ENCODE measurements at regions not wholly inside any gene's neighbourhood (a gene's known extent, or its start where the extent isn't known, plus 50 kb on each side); places are given as distances from the start of the nearest gene placed in this dataset.

GRCh38 chr4:150018257-150018656 is 60.0 kb upstream of the DCLK2 start:
- TF ChIP-seq EZH2 (IDR thresholded peaks at IDR 0.05; ENCODE audit: low read depth) (no peak), CTCF (conservative IDR thresholded peaks at IDR 0.05) (no peak)
